ENCODE measurements at regions not wholly inside any gene's neighbourhood (a gene's known extent, or its start where the extent isn't known, plus 50 kb on each side); places are given as distances from the start of the nearest gene placed in this dataset.
"Not testable (repeated sequence)": the region's sequence is repeated elsewhere in the genome, so short reads cannot be mapped to it uniquely, and the experiment has no call there.

DNA sequence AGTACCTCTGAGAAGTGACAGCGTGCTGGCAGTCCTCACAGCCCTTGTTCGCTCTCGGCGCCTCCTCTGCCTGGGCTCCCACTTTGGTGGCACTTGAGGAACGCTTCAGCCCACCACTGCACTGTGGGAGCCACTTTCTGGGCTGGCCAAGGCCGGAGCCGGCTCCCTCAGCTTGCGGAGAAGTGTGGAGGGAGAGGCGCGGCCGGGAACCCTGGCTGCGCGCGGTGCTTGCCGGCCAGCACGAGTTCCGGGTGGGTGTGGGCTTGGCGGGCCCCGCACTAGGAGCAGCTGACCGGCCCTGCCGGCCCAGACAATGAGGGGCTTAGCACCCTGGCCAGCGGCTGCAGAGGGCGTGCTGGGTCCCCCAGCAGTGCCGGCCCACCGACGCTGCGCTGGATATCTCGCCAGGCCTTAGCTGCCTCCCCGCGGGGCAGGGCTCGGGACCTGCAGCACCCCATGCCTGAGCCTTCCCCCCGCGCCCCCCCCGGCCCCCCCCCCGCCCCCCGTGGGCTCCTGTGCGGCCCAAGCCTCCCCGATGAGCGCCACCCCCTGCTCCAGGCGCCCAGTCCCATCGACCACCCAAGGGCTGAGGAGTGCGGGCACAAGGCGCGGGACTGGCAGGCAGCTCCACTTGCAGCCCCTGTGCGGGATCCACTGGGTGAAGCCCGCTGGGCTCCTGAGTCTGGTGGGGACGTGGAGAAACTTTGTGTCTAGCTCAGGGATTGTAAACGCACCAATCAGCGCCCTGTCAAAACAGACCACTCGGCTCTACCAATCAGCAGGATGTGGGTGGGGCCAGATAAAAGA is 847.7 kb upstream of the CDH6 start:
- not testable (repeated sequence) for DNase-seq

DNA sequence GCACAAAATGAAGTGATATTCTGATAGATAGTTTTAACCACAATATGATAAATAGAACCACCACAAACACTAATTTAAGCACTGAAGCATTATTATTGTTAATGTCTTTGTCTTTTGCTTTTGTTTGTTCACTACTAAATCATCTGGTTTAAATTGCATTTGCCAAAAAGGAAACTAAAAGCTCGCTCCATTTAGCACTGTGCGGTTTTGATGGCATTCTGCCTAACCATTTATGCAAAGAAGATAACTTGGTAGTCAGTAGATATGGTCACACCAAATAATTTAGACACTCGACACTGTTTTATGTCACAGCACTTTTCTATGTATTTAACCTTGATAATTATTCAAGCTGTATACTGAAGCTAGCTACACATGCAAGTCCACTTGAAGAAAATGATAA is 849.8 kb upstream of the CDH6 start:
- DNase-seq = no peak

DNA sequence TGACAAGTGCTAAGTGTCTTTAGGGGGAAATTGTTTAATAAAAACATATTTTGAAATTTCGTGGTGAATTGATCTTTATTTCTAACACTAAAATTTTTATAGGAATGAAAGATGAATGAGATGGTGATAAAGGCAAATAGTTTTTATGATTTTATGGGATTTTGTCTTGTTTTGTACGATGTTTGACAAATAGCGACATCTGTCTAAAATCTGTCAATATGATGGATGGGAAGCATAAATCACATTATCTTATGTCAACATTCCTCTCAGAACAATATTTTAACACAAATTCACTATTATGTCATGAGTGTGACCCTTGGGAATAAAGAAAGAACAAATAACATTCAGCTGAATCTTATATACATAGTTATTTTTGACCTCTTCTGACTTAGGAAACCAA is 852.0 kb upstream of the CDH6 start:
- no peak for DNase-seq

DNA sequence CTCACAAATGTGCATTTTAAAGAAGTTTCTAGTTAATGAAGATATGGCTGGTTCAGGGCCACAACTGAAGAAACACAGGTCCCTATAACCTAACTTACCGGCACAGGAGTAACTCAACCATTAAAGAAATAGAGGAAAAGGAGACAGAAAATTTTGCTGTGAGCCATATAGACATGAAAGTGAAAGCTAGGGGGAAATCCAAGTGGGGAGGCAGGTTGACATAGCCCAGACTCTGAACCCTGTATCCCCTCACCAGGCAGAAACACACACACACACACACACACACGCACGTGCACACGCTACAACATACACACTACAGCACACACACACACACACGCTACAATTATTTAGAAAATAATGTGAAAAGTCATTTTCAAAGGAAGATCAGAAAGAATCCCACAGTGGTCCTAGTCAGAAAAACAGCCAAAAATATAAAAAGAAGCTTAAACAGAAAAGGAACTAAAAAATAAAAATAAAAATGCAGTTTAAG is 856.4 kb upstream of the CDH6 start:
- DNase-seq = no peak

DNA sequence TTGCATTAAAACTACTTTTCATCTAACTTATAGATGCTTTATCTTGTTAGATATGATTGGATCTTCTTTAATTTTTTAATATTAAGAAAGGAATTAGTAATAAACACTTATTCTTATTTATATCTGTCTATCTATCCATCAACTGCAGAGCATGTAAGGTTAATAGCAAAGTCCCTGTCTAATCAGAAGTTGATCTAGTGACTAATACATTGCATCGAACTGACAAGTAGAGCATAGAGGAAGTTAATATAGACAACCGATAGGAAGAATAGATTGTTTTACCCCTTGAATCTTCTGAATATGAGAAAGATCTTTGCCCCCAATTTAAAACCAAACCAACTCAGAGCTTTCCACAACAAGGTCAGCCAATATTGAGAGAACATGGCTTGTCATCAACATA is 862.0 kb upstream of the CDH6 start:
- no peak for DNase-seq

DNA sequence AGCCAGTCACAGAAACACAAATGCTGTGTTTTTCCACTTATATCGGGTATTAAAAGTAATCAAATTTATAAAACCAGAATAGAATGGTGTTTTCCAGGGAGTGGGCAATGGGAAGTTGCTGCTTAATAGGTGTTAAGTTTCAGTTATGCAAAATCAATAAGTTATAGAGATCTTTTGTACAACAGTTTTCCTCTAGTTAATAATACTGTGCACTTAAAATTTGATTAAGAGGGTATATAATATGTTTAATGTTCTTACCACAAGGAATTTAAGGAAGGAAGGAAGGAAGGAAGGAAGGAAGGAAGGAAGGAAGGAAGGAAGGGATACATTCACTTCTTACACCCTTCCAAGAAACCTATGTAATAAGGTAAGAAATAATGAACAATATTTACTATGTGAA is 867.7 kb upstream of the CDH6 start:
- no peak for DNase-seq

DNA sequence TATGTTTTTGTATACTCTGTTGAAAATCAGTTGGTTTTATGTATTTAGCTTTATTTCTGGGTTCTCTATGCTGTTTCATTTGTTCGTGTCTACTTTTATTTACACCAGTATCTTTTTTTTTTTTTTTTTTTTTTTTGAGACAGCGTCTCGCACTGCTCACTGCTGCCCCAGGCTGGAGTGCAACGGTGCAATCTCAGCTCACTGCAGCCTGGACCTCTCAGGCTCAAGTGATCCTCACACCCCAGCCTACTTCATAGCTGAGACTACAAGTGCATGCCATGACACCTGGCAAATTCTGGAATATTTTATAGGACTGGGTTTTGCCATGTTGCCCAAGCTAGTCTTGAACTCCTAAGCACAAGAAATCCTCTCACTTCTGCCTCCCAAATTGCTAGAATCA is 869.4 kb upstream of the CDH6 start:
- DNase-seq = no peak

DNA sequence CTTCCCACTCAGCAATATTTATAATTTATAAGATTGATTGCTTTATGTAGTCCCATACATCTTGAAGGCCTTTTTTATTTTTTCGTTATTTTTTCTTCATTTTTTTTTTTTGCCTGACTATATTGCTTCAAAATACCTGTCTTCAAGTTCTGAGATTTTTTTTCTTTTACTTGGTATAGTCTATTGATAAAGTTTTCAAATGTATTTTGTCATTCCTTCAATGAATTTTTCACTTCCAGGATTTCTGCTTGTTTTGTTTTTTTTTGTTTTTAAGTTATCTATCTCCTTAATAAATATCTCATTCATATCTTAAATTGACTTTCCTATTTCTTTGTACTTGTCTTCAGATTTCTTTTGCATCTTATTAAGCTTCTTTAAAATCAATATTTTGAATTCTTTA is 905.6 kb upstream of the CDH6 start:
- DNase-seq = no peak

DNA sequence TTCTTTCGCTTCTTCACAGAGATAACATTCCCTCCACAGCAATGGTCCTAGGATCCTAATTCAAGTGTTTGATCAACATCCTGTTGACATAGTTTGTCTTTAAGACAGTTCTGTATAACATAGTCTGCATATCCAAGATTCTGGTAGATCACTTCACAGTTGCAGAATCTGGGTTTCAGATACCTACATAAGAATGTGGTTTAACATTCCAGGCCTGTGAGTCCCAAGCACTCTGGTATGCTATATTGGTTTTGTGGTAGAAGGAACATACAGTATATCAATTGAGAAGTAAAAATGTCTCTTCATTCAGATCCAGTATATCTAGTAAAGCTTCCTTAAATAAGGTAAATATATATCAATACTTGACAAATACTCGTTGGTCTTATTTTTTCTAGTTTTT is 914.2 kb upstream of the CDH6 start:
- peak; percentile 21 for DNase-seq

DNA sequence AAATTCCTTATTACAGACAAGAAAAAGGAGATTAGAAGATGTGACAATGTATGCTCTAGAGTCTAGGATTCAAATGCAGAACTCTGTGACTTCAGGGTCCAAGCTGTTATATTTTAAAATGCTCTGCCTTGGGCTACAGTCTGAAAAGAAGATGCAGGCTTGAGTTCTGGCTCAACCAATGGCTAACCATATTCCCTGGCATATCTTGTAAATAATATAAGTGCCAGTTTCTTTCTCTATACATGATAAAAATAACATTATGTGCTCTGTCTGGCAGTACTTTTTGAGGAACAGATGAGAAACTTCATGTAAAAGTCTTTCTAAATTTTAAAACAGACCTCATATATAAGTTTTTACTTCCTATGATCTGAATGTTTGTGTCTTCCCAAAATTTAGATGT is 926.5 kb upstream of the CDH6 start:
- no peak for DNase-seq

DNA sequence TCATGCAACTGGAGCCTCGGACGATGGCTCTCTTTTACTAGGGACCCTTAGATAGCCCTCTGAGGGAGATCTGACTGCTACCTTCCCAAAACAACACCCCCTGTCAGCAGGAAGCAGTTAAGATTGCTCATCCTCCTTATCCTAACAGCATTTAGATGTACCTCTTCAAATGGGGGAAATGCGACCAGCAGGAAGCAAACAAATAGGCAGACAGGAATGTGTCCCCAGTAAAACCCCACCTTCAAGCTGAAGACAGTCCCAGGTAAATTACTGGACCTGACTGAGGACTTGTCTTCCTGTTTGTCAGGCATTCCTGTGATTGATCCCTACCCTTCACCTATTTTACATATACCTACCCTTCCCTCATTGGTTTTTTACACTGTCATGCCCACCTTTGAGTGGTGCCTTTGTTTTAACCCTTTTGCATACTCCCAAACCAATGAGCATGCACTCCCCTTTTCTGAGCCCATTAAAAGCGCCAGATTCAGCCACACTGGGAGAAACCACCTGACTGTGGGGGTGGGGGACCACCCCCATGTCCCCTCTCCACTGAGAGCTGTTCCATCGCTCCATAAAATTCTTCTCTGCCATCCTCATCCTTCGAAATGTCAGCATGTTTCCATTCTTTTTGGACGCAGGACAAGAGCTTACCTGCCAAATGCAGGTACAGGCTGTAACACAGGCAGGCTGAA is 954.0 kb upstream of the CDH6 start:
- DNase-seq = no peak

DNA sequence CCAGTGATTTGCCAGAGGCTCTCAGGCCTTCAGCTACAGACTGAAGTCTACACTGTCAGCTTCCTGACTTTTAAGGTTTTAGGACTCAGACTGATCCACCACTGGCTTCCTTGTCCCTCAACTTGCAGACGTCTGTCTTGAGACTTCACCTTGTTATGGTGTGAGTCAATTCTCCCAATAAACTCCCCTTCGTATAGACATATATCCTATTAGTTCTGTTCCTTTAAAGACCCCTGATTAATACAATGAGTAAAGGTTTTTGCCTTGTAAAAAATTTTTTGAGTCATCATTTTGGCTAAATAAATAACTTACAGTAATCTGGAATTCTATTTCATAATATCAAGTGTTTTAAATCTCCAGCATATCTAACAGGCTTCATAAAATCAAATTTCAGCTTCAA is 956.3 kb upstream of the CDH6 start:
- DNase-seq = no peak

DNA sequence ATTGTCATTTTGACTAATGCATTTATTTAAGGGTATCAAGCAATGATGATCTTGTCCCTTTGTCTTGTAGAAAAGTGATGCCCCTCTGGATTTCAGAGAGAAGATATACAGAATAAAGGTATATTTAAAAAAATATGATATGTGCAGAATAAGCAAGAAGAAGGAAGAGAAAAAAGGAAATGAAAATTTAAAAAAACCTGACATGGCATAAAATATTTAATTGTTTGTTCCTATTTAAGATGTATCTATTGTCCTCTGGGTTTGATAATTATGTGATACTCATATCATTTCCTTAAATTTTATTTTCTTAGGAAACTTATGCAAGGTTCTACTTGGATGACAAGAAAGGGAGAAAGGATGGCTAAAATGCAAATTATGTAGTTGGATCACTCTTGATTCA is 983.7 kb upstream of the CDH6 start:
- DNase-seq = no peak

DNA sequence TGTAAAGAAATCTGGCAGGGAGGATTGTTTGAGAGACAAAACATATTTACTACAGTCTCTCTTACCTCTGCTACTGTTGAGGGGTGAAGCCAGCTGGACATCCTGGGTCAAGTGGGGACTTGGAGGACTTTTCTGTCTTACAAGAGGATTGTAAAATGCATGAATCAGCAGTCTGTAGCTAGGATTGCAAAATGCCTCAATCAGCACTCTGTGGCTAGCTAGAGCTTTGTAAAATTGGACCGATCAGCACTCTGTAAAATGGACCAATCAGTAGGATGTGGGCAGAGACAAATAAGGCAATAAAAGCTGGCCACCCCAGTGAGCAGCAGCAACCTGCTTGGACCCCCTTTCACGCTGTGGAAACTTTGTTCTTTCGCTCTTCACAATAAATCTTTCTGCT is 995.8 kb upstream of the CDH6 start:
- no peak for DNase-seq

DNA sequence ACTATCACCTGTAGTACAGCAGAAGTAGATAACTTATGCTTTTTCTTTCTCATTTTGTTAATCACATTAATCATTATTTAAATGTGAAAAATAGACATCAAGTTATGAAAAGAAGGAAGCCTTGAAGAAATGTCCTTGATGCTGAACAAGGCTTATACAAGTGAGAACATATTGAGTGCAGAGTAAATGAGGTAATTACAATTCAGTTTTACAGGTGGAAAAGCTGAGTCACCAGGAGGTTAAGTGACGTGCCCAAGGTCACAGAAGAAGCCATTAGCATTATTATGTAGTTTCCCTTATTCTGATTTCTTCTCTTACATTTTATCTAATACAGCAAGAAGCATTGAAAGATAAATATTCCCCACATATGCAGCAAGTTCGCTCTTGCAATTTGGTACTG is 998.5 kb upstream of the CDH6 start:
- DNase-seq = no peak

DNA sequence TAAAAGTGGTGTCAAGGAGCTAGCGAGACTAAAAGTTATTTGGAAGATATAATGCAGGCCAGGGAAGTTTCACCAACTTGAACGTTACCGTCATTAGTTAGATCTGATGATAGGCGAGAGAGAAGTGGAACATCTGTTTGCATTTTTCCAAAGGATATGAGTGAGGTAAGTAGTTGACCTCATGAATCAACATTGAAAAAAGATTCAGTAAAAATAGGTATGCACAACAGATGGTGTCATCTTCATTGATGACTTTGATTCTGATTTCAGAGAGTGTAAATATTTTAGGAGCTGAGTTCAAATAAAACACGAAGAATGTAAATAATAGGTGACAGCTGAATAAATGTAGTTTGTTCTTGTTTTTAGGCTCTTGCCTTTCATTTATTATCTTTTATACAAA is 998.9 kb upstream of the CDH6 start:
- no peak for DNase-seq

DNA sequence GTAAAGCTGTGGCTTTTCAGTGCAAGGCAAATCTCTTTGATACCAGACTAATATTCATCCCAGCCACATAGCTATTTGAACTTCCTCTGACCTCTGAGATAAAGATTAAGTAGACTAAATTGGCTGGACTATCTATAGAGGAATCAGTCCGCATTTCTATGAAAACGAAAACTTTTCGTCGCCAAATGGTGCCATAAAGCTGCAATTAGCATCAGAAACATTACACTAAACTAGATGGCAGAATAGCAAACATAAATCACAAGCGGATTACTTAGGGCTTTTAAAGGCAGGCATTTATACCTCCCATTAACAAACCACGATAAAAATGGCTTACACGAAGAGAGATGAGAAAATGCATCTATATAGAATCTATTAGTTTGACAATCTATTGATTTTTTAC is 1009.7 kb upstream of the CDH6 start:
- DNase-seq = no peak

DNA sequence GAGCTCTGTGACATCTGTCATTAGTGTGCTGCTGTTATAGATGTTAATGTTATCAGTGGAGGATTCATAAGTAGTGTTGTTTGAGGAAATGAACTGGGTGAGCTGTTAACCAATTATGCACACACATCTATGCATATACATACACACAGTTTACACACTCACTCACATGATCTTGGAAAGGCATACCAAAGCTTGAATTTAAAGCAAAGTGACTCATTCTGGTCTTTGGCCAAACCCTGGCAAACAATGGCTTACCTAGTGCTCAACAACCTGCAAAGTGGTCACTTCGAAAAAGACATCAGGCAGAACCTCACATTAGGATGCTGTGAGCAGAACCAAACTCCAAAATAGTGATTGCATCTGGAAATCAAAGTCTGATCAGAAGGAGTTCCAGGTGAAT is 1037.3 kb upstream of the CDH6 start:
- no peak for DNase-seq

DNA sequence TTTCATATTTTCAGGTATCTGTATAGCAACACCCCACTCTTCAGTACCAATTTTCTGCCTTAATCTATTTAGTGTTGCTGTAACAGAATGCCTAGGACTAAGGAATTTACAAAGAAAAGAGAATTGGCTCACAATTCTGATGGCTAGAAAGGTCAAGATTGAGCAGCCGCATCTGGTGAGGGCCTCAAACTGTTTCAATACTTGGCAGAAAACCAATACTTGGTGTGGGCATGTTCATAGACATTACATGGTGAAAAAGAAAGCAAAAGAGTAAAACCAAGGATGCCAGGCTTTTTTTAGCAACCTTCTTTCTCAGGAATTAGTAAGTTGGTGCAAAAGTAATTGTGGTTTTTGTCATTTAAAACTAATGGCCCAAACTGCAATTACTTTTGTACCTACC is 1041.1 kb upstream of the CDH6 start:
- no peak for DNase-seq

DNA sequence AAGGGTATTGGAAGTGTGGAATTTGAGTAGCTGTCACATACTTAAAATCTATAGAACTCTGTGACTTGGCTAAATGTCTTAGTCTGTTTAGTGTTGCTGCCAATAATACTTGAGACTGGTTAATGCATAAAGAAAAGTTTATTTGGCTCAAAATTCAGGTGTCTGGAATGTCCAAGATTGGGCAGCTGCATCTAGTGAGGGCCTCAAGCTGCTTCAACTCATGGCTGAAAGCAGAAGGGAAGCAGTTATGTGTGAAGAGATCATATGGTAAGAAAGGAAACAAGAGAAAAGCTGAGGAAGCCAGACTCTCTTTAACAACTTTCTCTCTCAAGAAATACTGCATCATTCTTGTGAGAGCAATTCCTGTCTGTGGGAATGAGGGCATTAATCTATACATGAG is 1043.3 kb upstream of the CDH6 start:
- DNase-seq = no peak

DNA sequence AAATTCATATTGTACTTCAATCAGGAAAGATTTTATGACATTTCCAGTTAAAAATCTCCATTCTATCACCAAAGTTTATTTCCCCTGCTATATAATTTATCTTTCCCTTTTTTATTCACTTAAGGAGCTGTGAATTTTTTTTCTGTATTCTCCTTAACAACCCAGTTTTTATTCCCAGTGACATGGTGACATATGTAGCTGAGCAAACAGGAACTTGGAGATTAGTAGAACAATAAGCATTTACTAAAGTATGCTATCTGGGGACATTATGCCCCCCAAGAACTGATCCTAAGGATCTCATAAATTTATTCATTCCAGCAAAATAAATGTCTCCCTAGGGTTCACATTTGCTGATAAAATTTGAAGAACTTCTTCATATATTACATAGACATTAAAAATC is 1044.0 kb upstream of the CDH6 start:
- DNase-seq = no peak

DNA sequence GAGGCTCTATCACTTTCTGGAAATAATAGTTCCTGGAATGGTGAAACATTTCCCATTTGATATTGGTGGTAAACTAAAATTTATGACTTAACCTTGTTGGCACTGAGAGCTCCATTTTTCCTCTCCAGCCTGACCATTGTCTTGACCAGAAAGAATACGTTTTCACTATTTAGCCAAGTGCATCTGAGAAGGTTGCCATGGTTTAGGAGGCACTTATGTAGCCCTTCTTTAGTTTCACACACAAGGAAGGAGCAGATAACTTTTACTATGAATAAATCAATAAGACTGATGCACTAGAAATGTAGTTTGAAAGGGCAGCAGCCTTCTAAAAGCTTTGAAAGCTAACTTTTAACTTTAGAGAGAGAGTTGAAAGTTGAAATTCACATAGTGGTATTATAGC is 1045.5 kb upstream of the CDH6 start:
- DNase-seq = no peak

DNA sequence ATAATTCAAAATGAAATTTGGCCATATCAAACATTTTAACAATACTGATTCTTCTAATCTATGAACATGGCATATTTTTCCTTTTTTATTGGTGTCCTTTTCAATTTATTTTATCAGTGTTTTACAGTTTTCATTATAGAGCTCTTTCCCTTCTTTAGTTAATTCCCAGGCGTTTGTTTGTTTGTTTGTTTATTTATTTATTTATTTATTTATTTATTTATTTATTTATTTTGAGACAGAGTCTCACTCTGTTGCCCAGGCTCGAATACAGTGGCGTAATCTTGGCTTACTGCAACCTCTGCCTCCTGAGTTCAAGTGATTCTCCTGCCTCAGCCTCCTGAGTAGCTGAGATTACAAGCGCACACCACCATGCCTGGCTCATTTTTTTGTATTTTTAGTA is 1049.4 kb upstream of the CDH6 start:
- not testable (repeated sequence) for DNase-seq

DNA sequence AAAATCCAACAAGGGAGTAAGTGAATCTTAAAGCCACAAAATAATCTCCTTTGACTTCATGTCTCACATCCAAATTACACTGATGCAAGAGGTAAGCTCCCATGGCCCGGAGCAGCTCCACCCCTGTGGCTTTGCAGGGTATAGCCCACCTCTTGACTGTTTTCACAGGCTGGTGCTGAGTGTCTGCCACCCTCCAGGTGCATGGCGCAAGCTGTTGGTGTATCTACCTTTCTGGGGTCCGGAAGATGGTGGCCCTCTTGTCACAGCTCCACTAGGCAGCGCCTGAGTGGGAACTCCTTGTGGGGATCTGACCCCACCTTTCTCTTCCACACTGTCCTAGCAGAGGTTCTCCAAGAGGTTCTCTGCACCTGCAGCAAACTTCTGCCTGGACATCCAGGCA is 1051.1 kb upstream of the CDH6 start:
- no peak for DNase-seq

DNA sequence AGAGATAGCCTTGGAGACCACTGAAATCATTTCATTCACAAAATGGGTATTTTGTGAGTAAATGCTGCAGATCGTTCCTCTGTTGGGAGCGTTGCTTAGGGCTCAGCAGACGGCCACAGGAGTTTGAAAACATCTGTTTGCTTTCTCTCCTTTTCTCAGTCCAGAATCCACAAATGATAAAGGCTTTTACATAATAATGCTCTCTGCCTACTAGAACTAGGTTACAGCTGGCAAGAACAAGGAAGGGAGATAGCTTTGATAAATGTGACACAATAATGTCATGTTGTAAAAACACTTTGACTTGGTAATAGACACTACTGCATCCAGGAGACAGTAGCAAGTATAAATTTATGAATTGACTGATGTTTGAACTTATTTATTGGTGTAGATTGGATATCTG is 1072.4 kb upstream of the CDH6 start:
- DNase-seq = no peak

All from fibroblast of upper back skin (primary cell).